Panc1 (cell line): ENCODE measurements at regions not wholly inside any gene's neighbourhood (a gene's known extent, or its start where the extent isn't known, plus 50 kb on each side); places are given as distances from the start of the nearest gene placed in this dataset.

Experiments
- ATAC-seq: fragments of 200-7000 bp; cut with Tn5 transposase; 2 replicates; pipeline ENCODE4 v1.9.1; 2020; ENCODE audit warnings: mild to moderate bottlenecking, moderate library complexity
- BruUV-seq: library from RNA; stranded (reverse); fragments of 400-500 nt; replicated peaks from 2 replicates; lab custom pipeline; 2021; lab: Mats Ljungman, UMichigan
- CTCF ChIA-PET: fragments of 300-600 bp; sonication (Branson Sonifier 250); formaldehyde crosslinking; loops from one replicate; lab custom pipeline; 2022; ENCODE audit warnings: antibody characterized with exemption; lab: Charles Lee
- POLR2A ChIA-PET: fragments of 300-600 bp; sonication (Branson Sonifier 250); formaldehyde crosslinking; loops from one replicate; lab custom pipeline; 2022; ENCODE audit warnings: antibody characterized with exemption; lab: Charles Lee
- DNase-seq: peaks from one replicate; pipeline ENCODE4 v3.0.0-alpha.2; 2010; ENCODE audit warnings: low read depth, low spot score
- H3K27ac ChIP-seq: 2 replicates; pipeline ENCODE4 v1.5.1; 2011; ENCODE audit warnings: mild to moderate bottlenecking, low read length, inconsistent platforms
- H3K27me3 ChIP-seq: fragments of 200-500 bp; sonication (Bioruptor generic); 2 replicates; pipeline ENCODE4 v1.6.0; 2014; ENCODE audit warnings: low read length, inconsistent platforms; ENCODE audit not compliant: control insufficient read depth, insufficient read depth
- H3K36me3 ChIP-seq: fragments of 200-500 bp; sonication (Bioruptor generic); 2 replicates; pipeline ENCODE4 v1.5.1; 2014; ENCODE audit warnings: inconsistent platforms, mild to moderate bottlenecking, low read length, moderate library complexity; ENCODE audit not compliant: control insufficient read depth, insufficient read depth
- H3K4me1 ChIP-seq: 2 replicates; pipeline ENCODE4 v1.5.1; 2011; ENCODE audit warnings: inconsistent platforms, mild to moderate bottlenecking, low read length, moderate library complexity; ENCODE audit not compliant: control insufficient read depth, insufficient read depth
- H3K4me3 ChIP-seq, 2 experiments: 2 replicates each; pipeline ENCODE4 v1.5.1; 2011 to 2012; ENCODE audit warnings: low read depth in 2 of 2, low read length in 2 of 2, mild to moderate bottlenecking in 2 of 2, inconsistent platforms in 1 of 2, moderate library complexity in 1 of 2
- H3K9me3 ChIP-seq: fragments of 200-500 bp; sonication (Bioruptor generic); 2 replicates; pipeline ENCODE4 v1.5.1; 2014; ENCODE audit warnings: low read depth, mild to moderate bottlenecking, inconsistent platforms, low read length, moderate library complexity; ENCODE audit not compliant: control insufficient read depth, insufficient read depth
- CTCF ChIP-seq: fragments of 450-650 bp; IDR thresholded peaks from 2 replicates; pipeline ENCODE4 v1.5.1; 2017; ENCODE audit warnings: mild to moderate bottlenecking
- POLR2AphosphoS5 ChIP-seq: IDR thresholded peaks from 2 replicates; pipeline ENCODE4 v1.6.1; 2012; ENCODE audit warnings: mild to moderate bottlenecking, low read depth, low read length, moderate library complexity
- REST ChIP-seq, 2 experiments: IDR thresholded peaks; 2 replicates each; pipeline ENCODE4 v1.6.1; 2011 to 2012; ENCODE audit warnings: low read depth in 2 of 2, control low read depth in 1 of 2, low read length in 1 of 2, mild to moderate bottlenecking in 1 of 2, moderate library complexity in 1 of 2; ENCODE audit not compliant: insufficient read depth in 1 of 2
- SIN3A ChIP-seq: IDR thresholded peaks from 2 replicates; pipeline ENCODE4 v1.6.1; 2012; ENCODE audit warnings: low read depth, mild to moderate bottlenecking, low read length, moderate library complexity, borderline replicate concordance; ENCODE audit not compliant: insufficient read depth
- TCF7L2 ChIP-seq: IDR thresholded peaks from 2 replicates; pipeline ENCODE4 v1.6.1; 2011; ENCODE audit warnings: mild to moderate bottlenecking, low read depth, low read length, inconsistent platforms
- in situ Hi-C: cut with HindIII; loops from 2 replicates; pipeline ENCODE4 v1.10.0; 2016; ENCODE audit warnings: low sequenced_read_pairs, low pct_unique_long_range_greater_than_20kb
- intact Hi-C: fragments of 100-400 bp; cut with micrococcal nuclease; formaldehyde crosslinking; loops from one replicate; pipeline ENCODE4 v1.10.0; 2022; ENCODE audit not compliant: unreplicated experiment

DNA sequence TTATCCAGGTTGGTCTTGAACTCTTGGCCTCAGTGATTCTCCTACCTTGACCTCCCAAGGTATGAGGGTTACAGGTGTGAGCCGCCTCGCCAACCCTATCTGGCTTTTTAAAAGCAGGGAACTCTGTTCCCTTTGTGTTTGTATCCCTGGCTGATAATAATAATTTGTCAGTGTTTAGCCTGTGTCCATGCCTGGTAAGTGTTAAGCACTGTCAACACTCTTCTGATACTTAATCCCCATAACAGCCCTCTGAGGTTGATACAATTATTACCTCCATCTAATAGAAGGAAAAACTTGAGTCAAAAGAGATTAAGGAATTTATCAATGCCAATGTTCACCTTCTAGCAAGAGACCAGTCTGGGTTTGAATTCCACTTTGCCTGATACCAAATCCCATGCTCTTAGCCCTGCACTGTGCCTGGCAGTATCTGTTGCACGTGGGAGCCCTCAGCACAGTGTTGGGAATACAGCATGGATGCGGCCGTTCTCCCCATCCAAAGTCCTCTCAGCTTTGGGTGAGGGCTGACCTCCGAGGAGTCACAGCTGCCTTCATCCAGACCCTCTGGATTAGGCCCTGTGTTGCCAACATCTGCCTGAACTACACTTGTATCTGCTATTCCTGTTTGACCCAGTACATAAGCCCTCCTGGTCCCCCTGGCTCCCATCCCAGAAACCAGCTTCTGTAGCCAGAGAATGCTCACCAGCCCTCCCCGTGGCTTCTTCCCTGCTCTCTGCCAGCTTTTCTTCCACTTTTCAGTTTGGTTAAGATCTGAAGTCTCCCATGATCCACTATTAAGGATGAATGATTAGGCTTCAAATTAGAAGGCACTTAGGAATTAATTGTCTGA, 335.6 kb upstream of the ASIC2 start:
- TF ChIP-seq REST (IDR thresholded peaks at IDR 0.05; ENCODE audit: insufficient read depth in 1 of 2, low read depth in 2 of 2, low read length in 1 of 2) (no peak), POLR2AphosphoS5 (no peak), TCF7L2 (no peak), CTCF (no peak), SIN3A (no peak)
- no peak overlapping the region for H3K4me3 ChIP-seq
- ChIA-PET POLR2A (no interaction called here), CTCF (no interaction called here)
- in situ Hi-C loops: no loop called here
- DNase-seq (no peak), ATAC-seq (no peak)
- H3K27me3 ChIP-seq: peaks cover 3% of the 10 kb centered on the region
- intact Hi-C loops: no loop called here
- H3K27ac ChIP-seq: no peak overlapping the region
- BruUV-seq: no TSS peak
- H3K9me3 ChIP-seq: no peaks in the 10 kb centered on the region
- no peaks in the 10 kb centered on the region for H3K4me1 ChIP-seq
- no peaks in the 10 kb centered on the region for H3K36me3 ChIP-seq

- no peaks in the 10 kb centered on the region for H3K9me3 ChIP-seq
- TF ChIP-seq SIN3A: no peak
- TF ChIP-seq CTCF: no peak
- no peak for TF ChIP-seq REST (IDR thresholded peaks at IDR 0.05; ENCODE audit: insufficient read depth in 1 of 2, low read depth in 2 of 2, low read length in 1 of 2)
- no peak for TF ChIP-seq POLR2AphosphoS5
- no peak for TF ChIP-seq TCF7L2
- ChIA-PET CTCF (no interaction called here), POLR2A (interaction anchor here (0.5 kb wide), 1 partner anchor 1272 kb away, joined by 6 read pairs; no protein-coding TSS in a partner anchor)
- DNase-seq (no peak), ATAC-seq (no peak)
- no peak overlapping the region for H3K4me3 ChIP-seq
- no peaks in the 10 kb centered on the region for H3K4me1 ChIP-seq
- in situ Hi-C loops (no loop called here), intact Hi-C loops (no loop called here)
- peaks cover 9% of the 10 kb centered on the region for H3K27me3 ChIP-seq
- no peak overlapping the region for H3K27ac ChIP-seq
- no peaks in the 10 kb centered on the region for H3K36me3 ChIP-seq
- BruUV-seq: no TSS peak
These were observed 340.4 kb upstream of the ASIC2 start for GRCh38 chr17:33633446-33633845.
